Endothelial cell of umbilical vein (primary cell): ENCODE measurements at regions not wholly inside any gene's neighbourhood (a gene's known extent, or its start where the extent isn't known, plus 50 kb on each side); places are given as distances from the start of the nearest gene placed in this dataset.

ENCODE experiments used
- BruUV-seq: library from RNA; stranded (reverse); fragments of 400-500 nt; replicated peaks from 2 replicates; lab custom pipeline; 2021; lab: Mats Ljungman, UMichigan
- CTCF ChIA-PET: fragments of 300-600, 350-600 bp; sonication (Branson Sonifier 250); formaldehyde crosslinking; loops from one replicate; lab custom pipeline; 2021; ENCODE audit warnings: antibody characterized with exemption, inconsistent platforms; lab: Charles Lee
- POLR2A ChIA-PET: fragments of 300-600, 350-600 bp; sonication (Branson Sonifier 250); formaldehyde crosslinking; loops from one replicate; lab custom pipeline; 2021; ENCODE audit warnings: antibody characterized with exemption, inconsistent platforms; lab: Charles Lee
- DNase-seq: peaks from one replicate; pipeline ENCODE4 v3.0.0-alpha.2; 2011; ENCODE audit warnings: low read depth, low spot score
- FAIRE-seq: peaks from 2 replicates; lab custom pipeline; 2011; peaks lifted over from hg19 to GRCh38; lab: Jason Lieb, UNC
- H2AFZ ChIP-seq: 2 replicates; pipeline ENCODE4 v1.6.0; 2012; ENCODE audit warnings: low read depth, low read length, control low read depth, inconsistent platforms
- H3K27ac ChIP-seq: 2 replicates; pipeline ENCODE4 v1.5.1; 2011; ENCODE audit warnings: low read depth, mild to moderate bottlenecking, control low read depth, low read length, moderate library complexity; ENCODE audit not compliant: insufficient read depth
- H3K27me3 ChIP-seq, 2 experiments: 2 replicates each; pipeline versions ENCODE4 v1.6.0 to v1.6.1; 2011; ENCODE audit warnings: low read length in 2 of 2, mixed read lengths in 1 of 2; ENCODE audit not compliant: control insufficient read depth in 2 of 2, insufficient read depth in 2 of 2
- H3K36me3 ChIP-seq, 2 experiments: 2 replicates in 1 of 2; 3 replicates in 1 of 2; pipeline ENCODE4 v1.5.1; 2011; ENCODE audit warnings: low read length in 2 of 2, mild to moderate bottlenecking in 1 of 2, moderate library complexity in 1 of 2; ENCODE audit not compliant: control insufficient read depth in 2 of 2, insufficient read depth in 2 of 2; ENCODE audit errors: extremely low read depth in 1 of 2
- H3K4me1 ChIP-seq: 3 replicates; pipeline ENCODE4 v1.5.1; 2011; ENCODE audit warnings: mild to moderate bottlenecking, low read length; ENCODE audit not compliant: control insufficient read depth, insufficient read depth; ENCODE audit errors: extremely low read depth
- H3K4me2 ChIP-seq: 2 replicates; pipeline ENCODE4 v1.6.1; 2011; ENCODE audit warnings: low read length, control low read depth, mixed read lengths; ENCODE audit not compliant: insufficient read depth
- H3K4me3 ChIP-seq, 3 experiments: fragments of 200-600 bp in 1 of 3; sonication (generic), shearing (Covaris generic) in 1 of 3; replicated peaks in 1 of 3; 2 replicates each; pipeline ENCODE4 v1.5.1; 2011 to 2016; ENCODE audit warnings: control low read depth in 3 of 3, low read length in 3 of 3, mild to moderate bottlenecking in 2 of 3, inconsistent platforms in 1 of 3, low read depth in 1 of 3, moderate library complexity in 1 of 3; ENCODE audit not compliant: insufficient read depth in 1 of 3
- H3K79me2 ChIP-seq: 2 replicates; pipeline ENCODE4 v1.6.0; 2012; ENCODE audit warnings: low read length, inconsistent platforms; ENCODE audit not compliant: control insufficient read depth, insufficient read depth
- H3K9ac ChIP-seq: replicated peaks from 2 replicates; pipeline ENCODE3; 2011; ENCODE audit warnings: low read length, control low read depth; ENCODE audit not compliant: insufficient read depth; ENCODE audit errors: extremely low read depth
- H3K9me1 ChIP-seq: replicated peaks from 3 replicates; pipeline ENCODE4 v1.6.0; 2011; ENCODE audit warnings: mild to moderate bottlenecking, low read length; ENCODE audit not compliant: control insufficient read depth, insufficient read depth; ENCODE audit errors: extremely low read depth
- H3K9me3 ChIP-seq: replicated peaks from 2 replicates; pipeline ENCODE4 v1.5.1; 2012; ENCODE audit warnings: low read length, inconsistent platforms; ENCODE audit not compliant: control insufficient read depth, insufficient read depth
- H4K20me1 ChIP-seq: replicated peaks from 2 replicates; pipeline ENCODE3; 2011; ENCODE audit warnings: mild to moderate bottlenecking, low read length; ENCODE audit not compliant: control insufficient read depth, insufficient read depth; ENCODE audit errors: extremely low read depth
- EZH2 ChIP-seq: IDR thresholded peaks from 2 replicates; pipeline ENCODE4 v1.6.1; 2012; ENCODE audit warnings: borderline replicate concordance, low read depth, mild to moderate bottlenecking, moderate library complexity, low read length, inconsistent platforms; ENCODE audit not compliant: severe bottlenecking
- FOS ChIP-seq: IDR thresholded peaks from 2 replicates; pipeline ENCODE4 v1.6.1; 2011; ENCODE audit warnings: mild to moderate bottlenecking, low read length, moderate library complexity, borderline replicate concordance; ENCODE audit not compliant: insufficient read depth
- GATA2 ChIP-seq: IDR thresholded peaks from 2 replicates; pipeline ENCODE4 v1.7.0; 2011; ENCODE audit warnings: low read depth, mild to moderate bottlenecking, moderate library complexity, mixed read lengths, low read length; ENCODE audit not compliant: insufficient read length, insufficient read depth
- JUN ChIP-seq: IDR thresholded peaks from 2 replicates; pipeline ENCODE4 v1.6.1; 2011; ENCODE audit warnings: borderline replicate concordance, low read depth; ENCODE audit not compliant: insufficient read length, insufficient read depth
- MYC ChIP-seq: IDR thresholded peaks from one replicate; pipeline ENCODE4 v1.6.1; 2011; ENCODE audit warnings: mild to moderate bottlenecking, low read depth, low read length
- POLR2A ChIP-seq: IDR thresholded peaks from 2 replicates; pipeline ENCODE4 v1.6.1; 2012; ENCODE audit warnings: low read depth, mild to moderate bottlenecking, control low read depth, low read length
- POLR2AphosphoS5 ChIP-seq: IDR thresholded peaks from 2 replicates; pipeline ENCODE4 v1.6.1; 2012; ENCODE audit warnings: low read depth, mild to moderate bottlenecking, control low read depth, low read length, moderate library complexity; ENCODE audit not compliant: insufficient read depth
- dilution Hi-C: fragments of 300-500 bp; cut with MboI; formaldehyde crosslinking; loops from one replicate; pipeline ENCODE4 v1.15.0; 2019; ENCODE audit warnings: low sequenced_read_pairs; ENCODE audit not compliant: extremely low pct_ligation_motif_present
- intact Hi-C: fragments of 100-400 bp; cut with micrococcal nuclease; formaldehyde crosslinking; loops from one replicate; pipeline ENCODE4 v1.10.0; 2022
- TF ChIP-seq, protein P1 (sequence below), 2 donors: IDR thresholded peaks; 1 replicate in 1 of 2; 2 replicates in 1 of 2; pipeline ENCODE4 v1.5.1; 2011; ENCODE audit warnings: low read length in 2 of 2, mild to moderate bottlenecking in 2 of 2, moderate library complexity in 2 of 2, control low read depth in 1 of 2, inconsistent platforms in 1 of 2, low read depth in 1 of 2; ENCODE audit not compliant: insufficient read depth in 1 of 2; ENCODE audit errors: extremely low read depth in 1 of 2
- TF ChIP-seq, protein P2 (sequence below): IDR thresholded peaks from 2 replicates; pipeline ENCODE4 v1.6.1; 2011; ENCODE audit not compliant: insufficient read depth, insufficient read length

DNA sequence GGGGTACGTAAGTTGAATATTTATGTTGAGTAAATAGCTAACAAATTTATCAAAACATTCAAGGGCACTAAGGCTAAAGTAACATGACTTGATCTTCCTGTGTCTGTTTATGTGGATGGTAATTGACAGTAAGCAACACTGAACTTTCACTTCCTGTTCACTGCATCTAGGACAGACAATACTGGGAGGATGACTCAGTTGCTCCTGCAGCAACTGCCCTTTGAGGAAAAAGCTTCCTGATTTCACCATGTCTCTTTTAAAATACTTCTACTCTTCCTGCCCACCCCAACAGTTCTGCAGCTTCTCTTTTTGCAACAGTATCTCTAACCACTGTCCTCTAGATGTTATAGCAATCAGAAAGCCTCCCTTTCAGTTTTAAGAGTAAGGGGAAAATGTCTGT lies 76.6 kb upstream of the HGF start:
- no peak overlapping the region for H3K4me3 ChIP-seq
- intact Hi-C loops = no loop called here
- FAIRE-seq = no peak
- H3K27ac ChIP-seq = no peak overlapping the region
- TF ChIP-seq EZH2 (no peak), GATA2 (no peak), FOS (peak; percentile 69), JUN (peak; percentile 29), POLR2A (no peak), POLR2AphosphoS5 (no peak), MYC (no peak)
- TF ChIP-seq, protein P1, sequence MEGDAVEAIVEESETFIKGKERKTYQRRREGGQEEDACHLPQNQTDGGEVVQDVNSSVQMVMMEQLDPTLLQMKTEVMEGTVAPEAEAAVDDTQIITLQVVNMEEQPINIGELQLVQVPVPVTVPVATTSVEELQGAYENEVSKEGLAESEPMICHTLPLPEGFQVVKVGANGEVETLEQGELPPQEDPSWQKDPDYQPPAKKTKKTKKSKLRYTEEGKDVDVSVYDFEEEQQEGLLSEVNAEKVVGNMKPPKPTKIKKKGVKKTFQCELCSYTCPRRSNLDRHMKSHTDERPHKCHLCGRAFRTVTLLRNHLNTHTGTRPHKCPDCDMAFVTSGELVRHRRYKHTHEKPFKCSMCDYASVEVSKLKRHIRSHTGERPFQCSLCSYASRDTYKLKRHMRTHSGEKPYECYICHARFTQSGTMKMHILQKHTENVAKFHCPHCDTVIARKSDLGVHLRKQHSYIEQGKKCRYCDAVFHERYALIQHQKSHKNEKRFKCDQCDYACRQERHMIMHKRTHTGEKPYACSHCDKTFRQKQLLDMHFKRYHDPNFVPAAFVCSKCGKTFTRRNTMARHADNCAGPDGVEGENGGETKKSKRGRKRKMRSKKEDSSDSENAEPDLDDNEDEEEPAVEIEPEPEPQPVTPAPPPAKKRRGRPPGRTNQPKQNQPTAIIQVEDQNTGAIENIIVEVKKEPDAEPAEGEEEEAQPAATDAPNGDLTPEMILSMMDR (IDR thresholded peaks at IDR 0.05; ENCODE audit: extremely low read depth in 1 of 2, insufficient read depth in 1 of 2, low read depth in 1 of 2, low read length in 2 of 2) = no peak
- TF ChIP-seq, protein P2, sequence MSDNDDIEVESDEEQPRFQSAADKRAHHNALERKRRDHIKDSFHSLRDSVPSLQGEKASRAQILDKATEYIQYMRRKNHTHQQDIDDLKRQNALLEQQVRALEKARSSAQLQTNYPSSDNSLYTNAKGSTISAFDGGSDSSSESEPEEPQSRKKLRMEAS = no peak
- peaks cover 2% of the 10 kb centered on the region for H3K9me1 ChIP-seq
- peaks cover 8% of the 10 kb centered on the region for H3K4me1 ChIP-seq
- DNase-seq = peak; percentile 53
- no peaks in the 10 kb centered on the region for H4K20me1 ChIP-seq
- dilution Hi-C loops = no loop called here
- no peaks in the 10 kb centered on the region for H3K27me3 ChIP-seq
- no peak overlapping the region for H2AFZ ChIP-seq
- ChIA-PET CTCF (interaction anchor here (1.5 to 2.4 kb wide), 2 partner anchors 11 to 56 kb away, joined by 3 to 9 read pairs; no protein-coding TSS in a partner anchor), POLR2A (no interaction called here)
- no TSS peak for BruUV-seq
- no peaks in the 10 kb centered on the region for H3K36me3 ChIP-seq
- peak overlapping the region; percentile 30 for H3K4me2 ChIP-seq
- no peak overlapping the region for H3K9ac ChIP-seq
- no peaks in the 10 kb centered on the region for H3K9me3 ChIP-seq
- H3K79me2 ChIP-seq = no peaks in the 10 kb centered on the region
